ENCODE measurements at regions not wholly inside any gene's neighbourhood (a gene's known extent, or its start where the extent isn't known, plus 50 kb on each side); places are given as distances from the start of the nearest gene placed in this dataset.

- DNase-seq, result no peak
These were observed 78.9 kb upstream of the CAMK1G start for GRCh38 chr1:209504571-209504970.

- no peak for DNase-seq
These were observed 78.5 kb upstream of the CAMK1G start for GRCh38 chr1:209505044-209505443.

GRCh38 chr1:209506101-209506500 lies 77.4 kb upstream of the CAMK1G start:
- no peak for DNase-seq

GRCh38 chr1:209509039-209509438 lies 74.5 kb upstream of the CAMK1G start:
- DNase-seq, result no peak

- no peak for DNase-seq
These were observed 73.5 kb upstream of the CAMK1G start for GRCh38 chr1:209510063-209510462.

- no peak for DNase-seq
These were observed 72.3 kb upstream of the CAMK1G start for GRCh38 chr1:209511169-209511568.

- no peak for DNase-seq
These were observed 70.7 kb upstream of the CAMK1G start for GRCh38 chr1:209512821-209513220.

GRCh38 chr1:209513226-209513625 lies 70.3 kb upstream of the CAMK1G start:
- no peak for DNase-seq

- DNase-seq, result no peak
These were observed 66.5 kb upstream of the CAMK1G start for GRCh38 chr1:209516771-209517680.

- DNase-seq, result no peak
These were observed 65.8 kb upstream of the CAMK1G start for GRCh38 chr1:209517681-209518050.

- no peak for DNase-seq
These were observed 63.7 kb upstream of the CAMK1G start for GRCh38 chr1:209519786-209520185.

- DNase-seq, result no peak
These were observed 60.7 kb upstream of the CAMK1G start for GRCh38 chr1:209522826-209523225.

- no peak for DNase-seq
These were observed 57.4 kb upstream of the CAMK1G start for GRCh38 chr1:209526137-209526536.

GRCh38 chr1:209527372-209527771 lies 56.1 kb upstream of the CAMK1G start:
- DNase-seq, result no peak

GRCh38 chr1:209527993-209528717 lies 55.4 kb upstream of the CAMK1G start:
- no peak for DNase-seq

GRCh38 chr1:209529233-209529632 lies 54.3 kb upstream of the CAMK1G start:
- no peak for DNase-seq

- no peak for DNase-seq
These were observed 52.5 kb upstream of the CAMK1G start for GRCh38 chr1:209531006-209531405.

- DNase-seq, result no peak
These were observed 52.0 kb upstream of the CAMK1G start for GRCh38 chr1:209531549-209531948.
